Panc1 (cell line): ENCODE measurements at regions not wholly inside any gene's neighbourhood (a gene's known extent, or its start where the extent isn't known, plus 50 kb on each side); places are given as distances from the start of the nearest gene placed in this dataset.
A peak's percentile ranks its signal among the peaks of the same experiment; 100 is the strongest.

Source experiments
- ATAC-seq: fragments of 200-7000 bp; cut with Tn5 transposase; 2 replicates; pipeline ENCODE4 v1.9.1; 2020; ENCODE audit warnings: mild to moderate bottlenecking, moderate library complexity
- BruUV-seq: library from RNA; stranded (reverse); fragments of 400-500 nt; replicated peaks from 2 replicates; lab custom pipeline; 2021; lab: Mats Ljungman, UMichigan
- CTCF ChIA-PET: fragments of 300-600 bp; sonication (Branson Sonifier 250); formaldehyde crosslinking; loops from one replicate; lab custom pipeline; 2022; ENCODE audit warnings: antibody characterized with exemption; lab: Charles Lee
- POLR2A ChIA-PET: fragments of 300-600 bp; sonication (Branson Sonifier 250); formaldehyde crosslinking; loops from one replicate; lab custom pipeline; 2022; ENCODE audit warnings: antibody characterized with exemption; lab: Charles Lee
- DNase-seq: peaks from one replicate; pipeline ENCODE4 v3.0.0-alpha.2; 2010; ENCODE audit warnings: low read depth, low spot score
- H3K27ac ChIP-seq: 2 replicates; pipeline ENCODE4 v1.5.1; 2011; ENCODE audit warnings: mild to moderate bottlenecking, low read length, inconsistent platforms
- H3K27me3 ChIP-seq: fragments of 200-500 bp; sonication (Bioruptor generic); 2 replicates; pipeline ENCODE4 v1.6.0; 2014; ENCODE audit warnings: low read length, inconsistent platforms; ENCODE audit not compliant: control insufficient read depth, insufficient read depth
- H3K36me3 ChIP-seq: fragments of 200-500 bp; sonication (Bioruptor generic); 2 replicates; pipeline ENCODE4 v1.5.1; 2014; ENCODE audit warnings: inconsistent platforms, mild to moderate bottlenecking, low read length, moderate library complexity; ENCODE audit not compliant: control insufficient read depth, insufficient read depth
- H3K4me1 ChIP-seq: 2 replicates; pipeline ENCODE4 v1.5.1; 2011; ENCODE audit warnings: inconsistent platforms, mild to moderate bottlenecking, low read length, moderate library complexity; ENCODE audit not compliant: control insufficient read depth, insufficient read depth
- H3K4me3 ChIP-seq, 2 experiments: 2 replicates each; pipeline ENCODE4 v1.5.1; 2011 to 2012; ENCODE audit warnings: low read depth in 2 of 2, low read length in 2 of 2, mild to moderate bottlenecking in 2 of 2, inconsistent platforms in 1 of 2, moderate library complexity in 1 of 2
- H3K9me3 ChIP-seq: fragments of 200-500 bp; sonication (Bioruptor generic); 2 replicates; pipeline ENCODE4 v1.5.1; 2014; ENCODE audit warnings: low read depth, mild to moderate bottlenecking, inconsistent platforms, low read length, moderate library complexity; ENCODE audit not compliant: control insufficient read depth, insufficient read depth
- CTCF ChIP-seq: fragments of 450-650 bp; IDR thresholded peaks from 2 replicates; pipeline ENCODE4 v1.5.1; 2017; ENCODE audit warnings: mild to moderate bottlenecking
- POLR2AphosphoS5 ChIP-seq: IDR thresholded peaks from 2 replicates; pipeline ENCODE4 v1.6.1; 2012; ENCODE audit warnings: mild to moderate bottlenecking, low read depth, low read length, moderate library complexity
- REST ChIP-seq, 2 experiments: IDR thresholded peaks; 2 replicates each; pipeline ENCODE4 v1.6.1; 2011 to 2012; ENCODE audit warnings: low read depth in 2 of 2, control low read depth in 1 of 2, low read length in 1 of 2, mild to moderate bottlenecking in 1 of 2, moderate library complexity in 1 of 2; ENCODE audit not compliant: insufficient read depth in 1 of 2
- SIN3A ChIP-seq: IDR thresholded peaks from 2 replicates; pipeline ENCODE4 v1.6.1; 2012; ENCODE audit warnings: low read depth, mild to moderate bottlenecking, low read length, moderate library complexity, borderline replicate concordance; ENCODE audit not compliant: insufficient read depth
- TCF7L2 ChIP-seq: IDR thresholded peaks from 2 replicates; pipeline ENCODE4 v1.6.1; 2011; ENCODE audit warnings: mild to moderate bottlenecking, low read depth, low read length, inconsistent platforms
- in situ Hi-C: cut with HindIII; loops from 2 replicates; pipeline ENCODE4 v1.10.0; 2016; ENCODE audit warnings: low sequenced_read_pairs, low pct_unique_long_range_greater_than_20kb
- intact Hi-C: fragments of 100-400 bp; cut with micrococcal nuclease; formaldehyde crosslinking; loops from one replicate; pipeline ENCODE4 v1.10.0; 2022; ENCODE audit not compliant: unreplicated experiment

GRCh38 chr13:31530922-31531321, 208.4 kb upstream of the RXFP2 start:
- POLR2A ChIA-PET, result no interaction called here
- in situ Hi-C loops, result no loop called here
- intact Hi-C loops, result no loop called here

GRCh38 chr13:31537052-31537451, 202.3 kb upstream of the RXFP2 start:
- POLR2A ChIA-PET, result no interaction called here
- in situ Hi-C loops, result no loop called here
- no peaks in the 10 kb centered on the region for H3K9me3 ChIP-seq
- H3K27me3 ChIP-seq, result no peaks in the 10 kb centered on the region
- intact Hi-C loops, result loop anchor here (5.0 kb wide), 1 partner anchor 205 kb away; no protein-coding TSS in a partner anchor
- H3K27ac ChIP-seq, result no peak overlapping the region
- no peak for TF ChIP-seq SIN3A
- CTCF ChIA-PET, result no interaction called here
- no TSS peak for BruUV-seq
- ATAC-seq (no peak), DNase-seq (no peak)
- no peak overlapping the region for H3K4me3 ChIP-seq
- H3K36me3 ChIP-seq, result no peaks in the 10 kb centered on the region
- H3K4me1 ChIP-seq, result no peaks in the 10 kb centered on the region; the same call in 1 of the 2 replicates

More at GRCh38 chr13:31530922-31531321, 208.4 kb upstream of the RXFP2 start:
- Histone ChIP-seq H3K27ac (no peak overlapping the region), H3K27me3 (no peaks in the 10 kb centered on the region), H3K4me1 (no peaks in the 10 kb centered on the region), H3K9me3 (no peaks in the 10 kb centered on the region), H3K36me3 (no peaks in the 10 kb centered on the region), H3K4me3 (no peak overlapping the region)
- ATAC-seq (no peak), DNase-seq (no peak)
- CTCF ChIA-PET, result no interaction called here
- BruUV-seq, result no TSS peak
- TF ChIP-seq CTCF (no peak), REST (IDR thresholded peaks at IDR 0.05; ENCODE audit: insufficient read depth in 1 of 2, low read depth in 2 of 2, low read length in 1 of 2) (no peak), POLR2AphosphoS5 (no peak), SIN3A (no peak), TCF7L2 (no peak)

- Histone ChIP-seq H3K27ac (no peak overlapping the region), H3K4me3 (no peak overlapping the region), H3K36me3 (no peaks in the 10 kb centered on the region), H3K4me1 (no peaks in the 10 kb centered on the region; the same call in 1 of the 2 replicates), H3K9me3 (no peaks in the 10 kb centered on the region), H3K27me3 (no peaks in the 10 kb centered on the region)
- in situ Hi-C loops (no loop called here), intact Hi-C loops (loop anchor here (5.0 kb wide), 1 partner anchor 204 kb away; no protein-coding TSS in a partner anchor)
- DNase-seq, result no peak
- BruUV-seq, result no TSS peak
- TF ChIP-seq POLR2AphosphoS5 (no peak), CTCF (peak; percentile 47)
- no peak for ATAC-seq
- POLR2A ChIA-PET, result no interaction called here
- CTCF ChIA-PET, result interaction anchor here (0.6 kb wide), 1 partner anchor 147 kb away, joined by 3 read pairs; no protein-coding TSS in a partner anchor
Measured at GRCh38 chr13:31538067-31539042, 201.0 kb upstream of the RXFP2 start.
